ENCODE measurements at regions not wholly inside any gene's neighbourhood (a gene's known extent, or its start where the extent isn't known, plus 50 kb on each side); places are given as distances from the start of the nearest gene placed in this dataset.

DNA sequence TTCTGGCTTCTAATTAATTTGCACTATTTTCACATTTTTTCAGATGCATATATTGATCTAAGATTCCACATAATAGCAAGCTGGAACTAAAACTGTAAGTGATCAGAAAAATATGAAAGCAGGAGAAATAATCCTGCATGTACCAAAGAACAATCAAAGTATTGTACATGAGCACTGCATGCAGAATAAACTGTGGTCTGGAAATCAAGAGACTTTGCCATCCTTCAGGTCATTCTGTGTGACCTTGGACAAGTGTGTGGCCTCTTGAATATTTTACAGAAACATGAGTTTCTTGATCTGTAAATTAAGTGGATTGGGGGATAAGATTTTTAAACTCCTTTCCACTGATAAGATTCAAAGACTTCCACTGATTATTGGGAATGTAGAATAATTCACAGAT lies 99.2 kb upstream of the GNAQ start:
- Histone ChIP-seq H3K4me2 (ENCODE audit: low read length) (no peak overlapping the region), H3K9me3 (ENCODE audit: control insufficient read depth, insufficient read depth, low read length) (no peaks in the 10 kb centered on the region), H3K36me3 (ENCODE audit: control insufficient read depth, low read length) (no peaks in the 10 kb centered on the region), H3F3A (ENCODE audit: control insufficient read depth, insufficient read depth) (no peaks in the 10 kb centered on the region), H3K4me3 (ENCODE audit: low read length) (no peak overlapping the region), H3K27me3 (ENCODE audit: control insufficient read depth, low read length) (peaks cover 4% of the 10 kb centered on the region), H3K79me2 (ENCODE audit: control insufficient read depth, low read length) (no peaks in the 10 kb centered on the region), H3K4me1 (ENCODE audit: control insufficient read depth, low read length) (peaks cover 6% of the 10 kb centered on the region; the same call in 1 of the 2 replicates), H3K27ac (ENCODE audit: low read depth, low read length) (no peak overlapping the region), H4K20me1 (ENCODE audit: control insufficient read depth, insufficient read depth, low read depth, low read length) (no peaks in the 10 kb centered on the region), H3K9me2 (replicated peaks; ENCODE audit: control insufficient read depth, low read length) (no peaks in the 10 kb centered on the region)
- TF ChIP-seq EZH2phosphoT487 (IDR thresholded peaks at IDR 0.05; ENCODE audit: borderline replicate concordance, low read length), result no peak
- TF ChIP-seq, protein P1, sequence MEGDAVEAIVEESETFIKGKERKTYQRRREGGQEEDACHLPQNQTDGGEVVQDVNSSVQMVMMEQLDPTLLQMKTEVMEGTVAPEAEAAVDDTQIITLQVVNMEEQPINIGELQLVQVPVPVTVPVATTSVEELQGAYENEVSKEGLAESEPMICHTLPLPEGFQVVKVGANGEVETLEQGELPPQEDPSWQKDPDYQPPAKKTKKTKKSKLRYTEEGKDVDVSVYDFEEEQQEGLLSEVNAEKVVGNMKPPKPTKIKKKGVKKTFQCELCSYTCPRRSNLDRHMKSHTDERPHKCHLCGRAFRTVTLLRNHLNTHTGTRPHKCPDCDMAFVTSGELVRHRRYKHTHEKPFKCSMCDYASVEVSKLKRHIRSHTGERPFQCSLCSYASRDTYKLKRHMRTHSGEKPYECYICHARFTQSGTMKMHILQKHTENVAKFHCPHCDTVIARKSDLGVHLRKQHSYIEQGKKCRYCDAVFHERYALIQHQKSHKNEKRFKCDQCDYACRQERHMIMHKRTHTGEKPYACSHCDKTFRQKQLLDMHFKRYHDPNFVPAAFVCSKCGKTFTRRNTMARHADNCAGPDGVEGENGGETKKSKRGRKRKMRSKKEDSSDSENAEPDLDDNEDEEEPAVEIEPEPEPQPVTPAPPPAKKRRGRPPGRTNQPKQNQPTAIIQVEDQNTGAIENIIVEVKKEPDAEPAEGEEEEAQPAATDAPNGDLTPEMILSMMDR (IDR thresholded peaks at IDR 0.05; ENCODE audit: low read depth, low read length, poor library complexity, severe bottlenecking), result no peak

DNA sequence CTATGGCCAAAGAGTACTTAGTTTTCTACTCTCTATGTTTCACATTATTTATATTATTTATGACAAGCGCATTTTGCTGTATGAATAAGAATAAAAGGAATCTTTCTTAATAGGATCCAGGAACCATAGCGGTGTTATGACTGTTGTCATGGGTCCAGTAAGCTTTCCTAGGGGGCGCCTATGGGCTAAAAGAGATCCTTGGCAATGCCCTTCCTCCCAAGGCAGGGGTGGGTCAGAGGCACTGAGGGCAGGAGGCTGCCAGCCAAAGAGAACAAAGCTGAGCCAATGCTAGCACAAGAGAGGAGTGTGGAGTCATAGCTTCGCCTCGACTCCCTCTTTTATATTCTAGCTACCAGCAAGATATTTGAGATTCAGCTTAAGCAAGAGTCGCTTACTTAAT lies 98.4 kb upstream of the GNAQ start:
- TF ChIP-seq, protein P1 (IDR thresholded peaks at IDR 0.05; ENCODE audit: low read depth, low read length, poor library complexity, severe bottlenecking), result peak; percentile 36
- no peak for TF ChIP-seq EZH2phosphoT487 (IDR thresholded peaks at IDR 0.05; ENCODE audit: borderline replicate concordance, low read length)

DNA sequence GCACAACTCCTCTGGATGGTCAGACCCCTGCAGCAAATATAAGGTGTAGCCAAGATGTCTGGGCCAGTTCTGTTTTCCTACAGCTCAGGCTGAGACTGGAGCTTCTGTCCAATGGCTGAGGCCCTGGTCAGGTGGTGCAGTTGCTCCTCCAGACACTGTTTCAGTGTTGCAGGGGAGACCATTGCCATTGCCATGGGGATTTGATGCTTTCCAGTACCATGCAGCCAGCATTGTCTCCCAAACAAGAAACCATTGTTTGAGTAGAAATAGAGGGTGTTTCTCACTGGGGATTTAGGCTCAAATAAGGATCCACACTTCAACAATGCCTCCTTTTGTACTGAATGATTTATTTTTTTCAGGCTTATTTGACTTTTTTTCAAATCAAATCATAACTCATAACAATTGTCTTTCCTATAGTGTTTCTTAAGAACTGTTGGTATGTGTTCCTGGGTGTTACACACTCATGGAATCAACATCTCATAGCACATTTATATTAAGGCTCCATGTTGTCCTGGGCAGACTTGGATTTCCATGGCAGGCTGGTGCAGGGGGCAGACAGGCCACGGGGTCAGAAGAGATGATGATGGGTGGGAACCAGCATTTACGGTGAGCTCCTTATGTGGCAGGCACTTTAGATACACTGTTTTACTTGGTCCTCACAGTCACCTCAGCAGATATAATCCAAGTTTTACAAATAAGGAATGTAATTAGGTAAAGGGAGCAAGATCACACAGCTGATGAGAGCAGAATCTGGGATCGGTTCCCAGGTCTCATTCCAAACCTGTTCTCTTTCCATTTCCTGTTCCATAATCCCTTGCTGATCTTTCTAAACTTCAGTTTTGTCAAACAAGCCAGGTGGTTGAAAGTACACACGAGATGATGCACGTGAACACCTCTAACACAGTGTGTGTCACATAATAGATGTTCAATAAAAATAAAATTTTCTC lies 95.9 kb upstream of the GNAQ start:
- H3K4me1 ChIP-seq (ENCODE audit: control insufficient read depth, low read length), result peaks cover 3% of the 10 kb centered on the region; the same call in 1 of the 2 replicates
- no peak overlapping the region for H3K4me2 ChIP-seq (ENCODE audit: low read length)
- H3K4me3 ChIP-seq (ENCODE audit: low read length), result no peak overlapping the region
- H3K9me2 ChIP-seq (replicated peaks; ENCODE audit: control insufficient read depth, low read length), result no peaks in the 10 kb centered on the region
- no peak overlapping the region for H3K27ac ChIP-seq (ENCODE audit: low read depth, low read length)
- no peaks in the 10 kb centered on the region for H4K20me1 ChIP-seq (ENCODE audit: control insufficient read depth, insufficient read depth, low read depth, low read length)
- no peaks in the 10 kb centered on the region for H3K9me3 ChIP-seq (ENCODE audit: control insufficient read depth, insufficient read depth, low read length)
- TF ChIP-seq, protein P1 (IDR thresholded peaks at IDR 0.05; ENCODE audit: low read depth, low read length, poor library complexity, severe bottlenecking), result no peak
- TF ChIP-seq EZH2phosphoT487 (IDR thresholded peaks at IDR 0.05; ENCODE audit: borderline replicate concordance, low read length), result no peak
- no peaks in the 10 kb centered on the region for H3K79me2 ChIP-seq (ENCODE audit: control insufficient read depth, low read length)
- peaks cover 4% of the 10 kb centered on the region for H3K27me3 ChIP-seq (ENCODE audit: control insufficient read depth, low read length)
- no peaks in the 10 kb centered on the region for H3F3A ChIP-seq (ENCODE audit: control insufficient read depth, insufficient read depth)
- no peaks in the 10 kb centered on the region for H3K36me3 ChIP-seq (ENCODE audit: control insufficient read depth, low read length)

More for the DNA sequence above, 98.4 kb upstream of the GNAQ start:
- peaks cover 6% of the 10 kb centered on the region; the same call in 1 of the 2 replicates for H3K4me1 ChIP-seq (ENCODE audit: control insufficient read depth, low read length)
- H3K4me2 ChIP-seq (ENCODE audit: low read length), result no peak overlapping the region
- no peak overlapping the region for H3K27ac ChIP-seq (ENCODE audit: low read depth, low read length)
- H3K27me3 ChIP-seq (ENCODE audit: control insufficient read depth, low read length), result peaks cover 4% of the 10 kb centered on the region
- H3K9me2 ChIP-seq (replicated peaks; ENCODE audit: control insufficient read depth, low read length), result no peaks in the 10 kb centered on the region
- no peaks in the 10 kb centered on the region for H3K79me2 ChIP-seq (ENCODE audit: control insufficient read depth, low read length)
- no peaks in the 10 kb centered on the region for H3K36me3 ChIP-seq (ENCODE audit: control insufficient read depth, low read length)
- H4K20me1 ChIP-seq (ENCODE audit: control insufficient read depth, insufficient read depth, low read depth, low read length), result no peaks in the 10 kb centered on the region
- no peak overlapping the region for H3K4me3 ChIP-seq (ENCODE audit: low read length)
- no peaks in the 10 kb centered on the region for H3K9me3 ChIP-seq (ENCODE audit: control insufficient read depth, insufficient read depth, low read length)
- H3F3A ChIP-seq (ENCODE audit: control insufficient read depth, insufficient read depth), result no peaks in the 10 kb centered on the region

Data from DOHH2 (cell line).